ENCODE measurements at regions not wholly inside any gene's neighbourhood (a gene's known extent, or its start where the extent isn't known, plus 50 kb on each side); places are given as distances from the start of the nearest gene placed in this dataset.
A peak's percentile ranks its signal among the peaks of the same experiment; 100 is the strongest.

DNA sequence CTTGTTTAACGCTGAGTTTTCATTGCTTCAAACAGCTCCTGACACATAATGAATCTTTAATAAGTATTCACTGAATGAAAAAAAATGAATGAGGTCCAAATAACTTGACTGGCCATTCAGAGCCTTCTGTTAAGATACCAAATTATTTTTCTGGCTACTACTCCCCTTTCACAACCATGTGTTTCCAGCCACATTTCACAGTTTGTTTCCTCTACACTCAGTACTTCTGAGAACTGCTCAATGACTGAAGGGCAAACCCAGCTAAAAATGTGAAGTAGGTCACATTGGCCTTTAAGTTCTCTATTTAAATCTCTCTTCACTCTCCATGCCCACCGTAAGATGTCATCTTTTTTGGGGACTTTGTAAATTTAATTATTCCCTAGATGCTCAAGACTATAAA lies 78.4 kb upstream of the KRR1 start:
- Histone ChIP-seq H3K27ac (ENCODE audit: insufficient read depth, low read length) (no peak overlapping the region), H3K9me3 (ENCODE audit: control insufficient read depth, insufficient read depth, low read depth, low read length) (no peaks in the 10 kb centered on the region), H4K20me1 (ENCODE audit: control insufficient read depth, extremely low read depth, insufficient read depth, low read length) (no peaks in the 10 kb centered on the region), H3K27me3 (ENCODE audit: control insufficient read depth, insufficient read depth, low read length) (no peaks in the 10 kb centered on the region), H3K4me1 (ENCODE audit: control insufficient read depth, extremely low read depth, insufficient read depth, low read length) (no peaks in the 10 kb centered on the region), H3K4me3 (replicated peaks in 1 of 4; ENCODE audit: control extremely low read depth in 1 of 4, insufficient read depth in 1 of 4, low read depth in 3 of 4, low read length in 4 of 4) (no peak overlapping the region), H3K9ac (ENCODE audit: insufficient read depth, low read length) (no peak overlapping the region), H2AFZ (ENCODE audit: low read length) (no peak overlapping the region), H3K4me2 (ENCODE audit: extremely low read depth, insufficient read depth, low read length) (no peak overlapping the region), H3K79me2 (ENCODE audit: control insufficient read depth, insufficient read depth, low read length) (no peaks in the 10 kb centered on the region), H3K36me3 (ENCODE audit: control insufficient read depth, insufficient read depth, low read length) (no peaks in the 10 kb centered on the region)
- no peak for TF ChIP-seq EZH2 (IDR thresholded peaks at IDR 0.05; ENCODE audit: low read length, missing control alignments)
- TF ChIP-seq, protein P1, sequence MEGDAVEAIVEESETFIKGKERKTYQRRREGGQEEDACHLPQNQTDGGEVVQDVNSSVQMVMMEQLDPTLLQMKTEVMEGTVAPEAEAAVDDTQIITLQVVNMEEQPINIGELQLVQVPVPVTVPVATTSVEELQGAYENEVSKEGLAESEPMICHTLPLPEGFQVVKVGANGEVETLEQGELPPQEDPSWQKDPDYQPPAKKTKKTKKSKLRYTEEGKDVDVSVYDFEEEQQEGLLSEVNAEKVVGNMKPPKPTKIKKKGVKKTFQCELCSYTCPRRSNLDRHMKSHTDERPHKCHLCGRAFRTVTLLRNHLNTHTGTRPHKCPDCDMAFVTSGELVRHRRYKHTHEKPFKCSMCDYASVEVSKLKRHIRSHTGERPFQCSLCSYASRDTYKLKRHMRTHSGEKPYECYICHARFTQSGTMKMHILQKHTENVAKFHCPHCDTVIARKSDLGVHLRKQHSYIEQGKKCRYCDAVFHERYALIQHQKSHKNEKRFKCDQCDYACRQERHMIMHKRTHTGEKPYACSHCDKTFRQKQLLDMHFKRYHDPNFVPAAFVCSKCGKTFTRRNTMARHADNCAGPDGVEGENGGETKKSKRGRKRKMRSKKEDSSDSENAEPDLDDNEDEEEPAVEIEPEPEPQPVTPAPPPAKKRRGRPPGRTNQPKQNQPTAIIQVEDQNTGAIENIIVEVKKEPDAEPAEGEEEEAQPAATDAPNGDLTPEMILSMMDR (conservative IDR thresholded peaks at IDR 0.05 in 1 of 2, IDR thresholded peaks at IDR 0.05 in 1 of 2; ENCODE audit: low read depth in 1 of 2, low read length in 2 of 2): no peak
- DNase-seq (ENCODE audit: low read depth in 2 of 2): no peak

- H3K9ac ChIP-seq (ENCODE audit: insufficient read depth, low read length): no peak overlapping the region
- H3K4me1 ChIP-seq (ENCODE audit: control insufficient read depth, extremely low read depth, insufficient read depth, low read length): no peaks in the 10 kb centered on the region
- H3K27ac ChIP-seq (ENCODE audit: insufficient read depth, low read length): no peak overlapping the region
- no peaks in the 10 kb centered on the region for H3K27me3 ChIP-seq (ENCODE audit: control insufficient read depth, insufficient read depth, low read length)
- H4K20me1 ChIP-seq (ENCODE audit: control insufficient read depth, extremely low read depth, insufficient read depth, low read length): no peaks in the 10 kb centered on the region
- no peak overlapping the region for H3K4me3 ChIP-seq (replicated peaks in 1 of 4; ENCODE audit: control extremely low read depth in 1 of 4, insufficient read depth in 1 of 4, low read depth in 3 of 4, low read length in 4 of 4)
- peak; percentile 35 to 45 for DNase-seq (ENCODE audit: low read depth in 2 of 2)
- H3K4me2 ChIP-seq (ENCODE audit: extremely low read depth, insufficient read depth, low read length): no peak overlapping the region
- no peaks in the 10 kb centered on the region for H3K36me3 ChIP-seq (ENCODE audit: control insufficient read depth, insufficient read depth, low read length)
- TF ChIP-seq, protein P1 (conservative IDR thresholded peaks at IDR 0.05 in 1 of 2, IDR thresholded peaks at IDR 0.05 in 1 of 2; ENCODE audit: low read depth in 1 of 2, low read length in 2 of 2): no peak
- TF ChIP-seq EZH2 (IDR thresholded peaks at IDR 0.05; ENCODE audit: low read length, missing control alignments): no peak
- H3K9me3 ChIP-seq (ENCODE audit: control insufficient read depth, insufficient read depth, low read depth, low read length): no peaks in the 10 kb centered on the region
- H2AFZ ChIP-seq (ENCODE audit: low read length): no peak overlapping the region
- no peaks in the 10 kb centered on the region for H3K79me2 ChIP-seq (ENCODE audit: control insufficient read depth, insufficient read depth, low read length)
Observed at GRCh38 chr12:75587340-75588106, 76.1 kb upstream of the KRR1 start.

GRCh38 chr12:75585330-75585729 lies 73.9 kb upstream of the KRR1 start:
- peak; percentile 79 to 90 for DNase-seq (ENCODE audit: low read depth in 2 of 2)
- peak overlapping the region; percentile 5 for H3K27ac ChIP-seq (ENCODE audit: insufficient read depth, low read length)
- no peaks in the 10 kb centered on the region for H3K27me3 ChIP-seq (ENCODE audit: control insufficient read depth, insufficient read depth, low read length)
- H3K36me3 ChIP-seq (ENCODE audit: control insufficient read depth, insufficient read depth, low read length): no peaks in the 10 kb centered on the region
- H3K9me3 ChIP-seq (ENCODE audit: control insufficient read depth, insufficient read depth, low read depth, low read length): no peaks in the 10 kb centered on the region
- H3K9ac ChIP-seq (ENCODE audit: insufficient read depth, low read length): no peak overlapping the region
- no peaks in the 10 kb centered on the region for H3K4me1 ChIP-seq (ENCODE audit: control insufficient read depth, extremely low read depth, insufficient read depth, low read length)
- no peak overlapping the region for H2AFZ ChIP-seq (ENCODE audit: low read length)
- no peak overlapping the region for H3K4me2 ChIP-seq (ENCODE audit: extremely low read depth, insufficient read depth, low read length)
- no peaks in the 10 kb centered on the region for H3K79me2 ChIP-seq (ENCODE audit: control insufficient read depth, insufficient read depth, low read length)
- TF ChIP-seq, protein P1 (conservative IDR thresholded peaks at IDR 0.05 in 1 of 2, IDR thresholded peaks at IDR 0.05 in 1 of 2; ENCODE audit: low read depth in 1 of 2, low read length in 2 of 2): no peak
- no peak for TF ChIP-seq EZH2 (IDR thresholded peaks at IDR 0.05; ENCODE audit: low read length, missing control alignments)
- no peaks in the 10 kb centered on the region for H4K20me1 ChIP-seq (ENCODE audit: control insufficient read depth, extremely low read depth, insufficient read depth, low read length)
- no peak overlapping the region for H3K4me3 ChIP-seq (replicated peaks in 1 of 4; ENCODE audit: control extremely low read depth in 1 of 4, insufficient read depth in 1 of 4, low read depth in 3 of 4, low read length in 4 of 4)
